HL-60 (cell line): ENCODE measurements at regions not wholly inside any gene's neighbourhood (a gene's known extent, or its start where the extent isn't known, plus 50 kb on each side); places are given as distances from the start of the nearest gene placed in this dataset.

Source experiments
- DNase-seq, 2 experiments: peaks; one replicate each; pipeline ENCODE4 v3.0.0-alpha.2; 2010 to 2020; ENCODE audit warnings: low read depth in 1 of 2, low spot score in 1 of 2
- H3K27ac ChIP-seq: fragments of 250-450 bp; sonication (Bioruptor Pico); replicated peaks from 2 replicates; pipeline ENCODE4 v1.5.1; 2020; ENCODE audit warnings: mild to moderate bottlenecking, moderate library complexity
- H3K27me3 ChIP-seq: fragments of 250-450 bp; sonication (Bioruptor Pico); 2 replicates; pipeline ENCODE4 v1.5.1; 2021; ENCODE audit warnings: mild to moderate bottlenecking, moderate library complexity; ENCODE audit not compliant: insufficient read depth, poor library complexity, severe bottlenecking
- H3K4me3 ChIP-seq: replicated peaks from 2 replicates; pipeline ENCODE4 v1.5.1; 2011; ENCODE audit warnings: mild to moderate bottlenecking, control low read depth, low read length; ENCODE audit not compliant: insufficient read depth
- GABPA ChIP-seq: IDR thresholded peaks from 2 replicates; pipeline ENCODE4 v1.6.1; 2012; ENCODE audit warnings: low read depth
- POLR2AphosphoS5 ChIP-seq: IDR thresholded peaks from 2 replicates; pipeline ENCODE4 v1.6.1; 2012; ENCODE audit warnings: low read depth
- SPI1 ChIP-seq: IDR thresholded peaks from 2 replicates; pipeline ENCODE4 v1.6.1; 2012; ENCODE audit warnings: low read depth, mild to moderate bottlenecking, borderline replicate concordance
- TF ChIP-seq, protein P1 (sequence below): IDR thresholded peaks from 2 replicates; pipeline ENCODE4 v1.6.1; 2012; ENCODE audit warnings: low read depth; ENCODE audit not compliant: insufficient replicate concordance
- TF ChIP-seq, protein P2 (sequence below): IDR thresholded peaks from one replicate; pipeline ENCODE4 v1.5.1; 2011; ENCODE audit warnings: low read length, control low read depth, inconsistent platforms; ENCODE audit not compliant: insufficient read depth

DNA sequence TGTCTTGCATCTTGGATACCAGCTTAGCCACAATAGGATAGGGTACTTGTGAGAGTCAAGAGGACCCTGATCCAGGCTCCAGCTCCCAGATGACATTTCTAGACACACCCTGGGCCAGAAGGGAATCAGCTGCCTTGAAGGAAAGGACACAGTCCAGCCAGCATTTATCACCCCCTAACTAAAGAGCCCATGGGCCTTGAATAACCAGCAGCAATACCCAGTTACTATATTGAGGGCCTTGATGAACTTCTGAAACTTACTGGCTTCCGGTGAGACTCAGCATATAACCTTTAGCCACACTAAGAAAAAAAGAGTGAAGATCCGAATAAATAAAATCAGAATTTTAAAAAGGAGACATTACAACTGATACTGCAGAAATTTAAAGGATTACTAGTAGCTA lies 1135.4 kb downstream of the LRFN5 start:
- DNase-seq: no peak
- no peak overlapping the region for H3K27ac ChIP-seq
- H3K4me3 ChIP-seq: no peak overlapping the region
- TF ChIP-seq SPI1: no peak
- TF ChIP-seq, protein P1, sequence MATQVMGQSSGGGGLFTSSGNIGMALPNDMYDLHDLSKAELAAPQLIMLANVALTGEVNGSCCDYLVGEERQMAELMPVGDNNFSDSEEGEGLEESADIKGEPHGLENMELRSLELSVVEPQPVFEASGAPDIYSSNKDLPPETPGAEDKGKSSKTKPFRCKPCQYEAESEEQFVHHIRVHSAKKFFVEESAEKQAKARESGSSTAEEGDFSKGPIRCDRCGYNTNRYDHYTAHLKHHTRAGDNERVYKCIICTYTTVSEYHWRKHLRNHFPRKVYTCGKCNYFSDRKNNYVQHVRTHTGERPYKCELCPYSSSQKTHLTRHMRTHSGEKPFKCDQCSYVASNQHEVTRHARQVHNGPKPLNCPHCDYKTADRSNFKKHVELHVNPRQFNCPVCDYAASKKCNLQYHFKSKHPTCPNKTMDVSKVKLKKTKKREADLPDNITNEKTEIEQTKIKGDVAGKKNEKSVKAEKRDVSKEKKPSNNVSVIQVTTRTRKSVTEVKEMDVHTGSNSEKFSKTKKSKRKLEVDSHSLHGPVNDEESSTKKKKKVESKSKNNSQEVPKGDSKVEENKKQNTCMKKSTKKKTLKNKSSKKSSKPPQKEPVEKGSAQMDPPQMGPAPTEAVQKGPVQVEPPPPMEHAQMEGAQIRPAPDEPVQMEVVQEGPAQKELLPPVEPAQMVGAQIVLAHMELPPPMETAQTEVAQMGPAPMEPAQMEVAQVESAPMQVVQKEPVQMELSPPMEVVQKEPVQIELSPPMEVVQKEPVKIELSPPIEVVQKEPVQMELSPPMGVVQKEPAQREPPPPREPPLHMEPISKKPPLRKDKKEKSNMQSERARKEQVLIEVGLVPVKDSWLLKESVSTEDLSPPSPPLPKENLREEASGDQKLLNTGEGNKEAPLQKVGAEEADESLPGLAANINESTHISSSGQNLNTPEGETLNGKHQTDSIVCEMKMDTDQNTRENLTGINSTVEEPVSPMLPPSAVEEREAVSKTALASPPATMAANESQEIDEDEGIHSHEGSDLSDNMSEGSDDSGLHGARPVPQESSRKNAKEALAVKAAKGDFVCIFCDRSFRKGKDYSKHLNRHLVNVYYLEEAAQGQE: no peak
- TF ChIP-seq GABPA: no peak
- TF ChIP-seq POLR2AphosphoS5: no peak
- TF ChIP-seq, protein P2, sequence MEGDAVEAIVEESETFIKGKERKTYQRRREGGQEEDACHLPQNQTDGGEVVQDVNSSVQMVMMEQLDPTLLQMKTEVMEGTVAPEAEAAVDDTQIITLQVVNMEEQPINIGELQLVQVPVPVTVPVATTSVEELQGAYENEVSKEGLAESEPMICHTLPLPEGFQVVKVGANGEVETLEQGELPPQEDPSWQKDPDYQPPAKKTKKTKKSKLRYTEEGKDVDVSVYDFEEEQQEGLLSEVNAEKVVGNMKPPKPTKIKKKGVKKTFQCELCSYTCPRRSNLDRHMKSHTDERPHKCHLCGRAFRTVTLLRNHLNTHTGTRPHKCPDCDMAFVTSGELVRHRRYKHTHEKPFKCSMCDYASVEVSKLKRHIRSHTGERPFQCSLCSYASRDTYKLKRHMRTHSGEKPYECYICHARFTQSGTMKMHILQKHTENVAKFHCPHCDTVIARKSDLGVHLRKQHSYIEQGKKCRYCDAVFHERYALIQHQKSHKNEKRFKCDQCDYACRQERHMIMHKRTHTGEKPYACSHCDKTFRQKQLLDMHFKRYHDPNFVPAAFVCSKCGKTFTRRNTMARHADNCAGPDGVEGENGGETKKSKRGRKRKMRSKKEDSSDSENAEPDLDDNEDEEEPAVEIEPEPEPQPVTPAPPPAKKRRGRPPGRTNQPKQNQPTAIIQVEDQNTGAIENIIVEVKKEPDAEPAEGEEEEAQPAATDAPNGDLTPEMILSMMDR: no peak
- no peaks in the 10 kb centered on the region for H3K27me3 ChIP-seq

DNA sequence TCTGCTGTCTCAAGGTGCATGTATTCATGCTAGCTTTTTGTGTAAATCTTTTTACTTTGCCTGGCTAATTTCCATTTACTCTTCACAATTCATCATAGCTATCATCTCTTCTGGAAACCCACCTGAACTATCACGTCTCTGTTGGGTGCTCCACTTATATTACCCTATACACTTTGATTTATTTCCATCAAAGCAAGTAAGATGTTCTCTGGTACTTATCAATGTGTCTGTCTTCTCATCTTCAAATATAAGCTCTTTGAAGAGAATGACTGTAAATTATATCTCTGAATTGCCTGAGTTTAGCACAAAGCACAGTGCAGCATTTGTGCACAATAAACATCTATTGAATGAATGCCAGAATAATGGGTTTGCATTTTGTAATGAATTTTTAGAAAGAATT lies 1129.7 kb downstream of the LRFN5 start:
- DNase-seq: no peak
- Histone ChIP-seq H3K4me3 (no peak overlapping the region), H3K27ac (no peak overlapping the region), H3K27me3 (no peaks in the 10 kb centered on the region)
- TF ChIP-seq POLR2AphosphoS5 (no peak), GABPA (no peak), SPI1 (no peak)
- TF ChIP-seq, protein P1: no peak
- TF ChIP-seq, protein P2: no peak

DNA sequence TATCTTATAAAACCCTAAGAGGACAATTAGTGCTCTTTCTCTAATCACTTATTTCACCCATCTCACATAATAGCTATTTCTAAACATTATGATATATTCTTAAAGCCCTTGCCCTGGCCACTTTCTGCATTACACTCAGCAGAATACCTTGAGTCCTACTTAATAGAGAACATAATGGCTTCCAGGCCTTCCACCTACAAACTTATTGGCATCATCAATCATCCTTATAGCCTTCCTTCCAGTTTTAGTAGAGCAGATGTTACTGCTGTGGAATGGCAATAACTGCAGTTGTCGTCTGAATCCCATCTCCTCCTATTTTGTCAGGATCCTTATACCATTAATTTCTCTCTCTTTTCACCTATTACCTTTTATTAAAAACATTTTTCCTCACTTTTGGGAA lies 1127.4 kb downstream of the LRFN5 start:
- Histone ChIP-seq H3K27me3 (no peaks in the 10 kb centered on the region), H3K27ac (no peak overlapping the region), H3K4me3 (no peak overlapping the region)
- TF ChIP-seq, protein P2: no peak
- TF ChIP-seq, protein P1: no peak
- no peak for TF ChIP-seq GABPA
- TF ChIP-seq SPI1: no peak
- no peak for DNase-seq
